SH-SY5Y (cell line): ENCODE measurements at regions not wholly inside any gene's neighbourhood (a gene's known extent, or its start where the extent isn't known, plus 50 kb on each side); places are given as distances from the start of the nearest gene placed in this dataset.

Source experiments
- GATA2 ChIP-seq: IDR thresholded peaks from 2 replicates; pipeline ENCODE4 v1.6.1; 2011; ENCODE audit warnings: mild to moderate bottlenecking, low read depth, low read length
- GATA3 ChIP-seq: IDR thresholded peaks from 2 replicates; pipeline ENCODE4 v1.6.1; 2011; ENCODE audit warnings: low read depth, mild to moderate bottlenecking, low read length, moderate library complexity

DNA sequence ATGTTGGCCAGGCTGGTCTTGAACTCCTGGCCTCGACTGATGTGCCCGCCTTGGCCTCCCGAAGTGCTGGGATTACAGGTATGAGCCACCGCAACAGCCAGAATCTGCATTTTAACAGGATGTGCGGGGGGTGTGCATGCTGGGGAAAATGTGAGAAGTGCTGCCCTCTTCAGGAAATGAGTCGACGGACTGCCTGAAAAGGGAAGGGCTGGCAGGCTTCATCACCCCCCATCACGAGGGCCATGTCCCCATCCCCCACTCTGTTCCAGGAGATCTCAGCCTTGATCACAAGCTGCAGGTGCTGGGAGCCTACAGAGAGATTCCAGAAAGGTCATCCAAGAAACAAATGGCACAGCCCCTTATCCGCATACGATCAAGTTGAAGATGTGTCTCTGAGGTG is 195.3 kb upstream of the RPL38 start:
- TF ChIP-seq GATA3, result no peak
- TF ChIP-seq GATA2, result peak; percentile 46; the same call in 1 of the 2 replicates

DNA sequence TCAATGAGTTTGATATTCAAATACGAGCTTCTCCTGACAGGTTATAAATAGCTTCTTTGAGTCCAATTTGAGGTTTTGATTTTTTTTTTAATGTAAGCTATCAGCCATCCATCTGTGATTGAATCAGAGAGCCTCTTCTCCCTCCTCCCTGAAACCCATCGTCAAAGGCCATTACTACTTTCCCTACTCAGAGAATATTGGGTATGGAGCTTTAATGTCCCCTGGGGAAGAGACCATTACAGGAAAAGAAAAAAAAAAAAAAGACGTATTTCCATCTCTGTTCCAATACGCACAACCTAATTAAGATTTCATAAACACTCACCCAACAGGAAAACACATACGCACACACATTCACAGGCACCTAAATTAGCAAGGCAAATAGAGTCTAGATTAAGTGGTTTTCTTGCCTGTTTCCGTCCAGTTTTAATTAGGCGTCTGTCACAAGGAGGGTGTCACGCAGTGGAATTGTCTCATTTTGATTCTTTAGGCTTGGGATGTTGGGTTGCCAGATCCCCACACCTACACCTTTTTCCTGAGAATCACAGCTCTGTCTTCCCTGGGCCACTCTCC is 194.3 kb upstream of the RPL38 start:
- no peak for TF ChIP-seq GATA3

DNA sequence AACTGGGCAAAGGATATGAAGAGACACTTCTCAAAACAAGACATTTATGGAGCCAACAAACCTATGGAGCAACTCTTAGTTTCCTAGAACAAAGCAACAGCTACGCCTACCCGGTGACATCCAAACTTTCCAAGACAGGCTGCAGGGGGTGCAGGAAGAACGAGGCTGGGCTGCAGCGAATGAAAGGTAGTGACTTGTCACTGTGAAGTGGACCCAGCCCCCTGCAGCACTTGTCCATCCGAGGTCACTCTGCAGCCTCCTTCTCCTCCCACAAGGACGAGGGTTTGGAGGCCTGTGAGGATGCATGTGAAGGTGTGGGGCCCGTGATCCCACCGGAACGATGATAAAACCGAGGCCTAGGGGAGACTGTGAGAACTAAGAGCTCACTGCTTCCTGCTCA is 192.6 kb upstream of the RPL38 start:
- TF ChIP-seq GATA3 (no peak), GATA2 (no peak)

DNA sequence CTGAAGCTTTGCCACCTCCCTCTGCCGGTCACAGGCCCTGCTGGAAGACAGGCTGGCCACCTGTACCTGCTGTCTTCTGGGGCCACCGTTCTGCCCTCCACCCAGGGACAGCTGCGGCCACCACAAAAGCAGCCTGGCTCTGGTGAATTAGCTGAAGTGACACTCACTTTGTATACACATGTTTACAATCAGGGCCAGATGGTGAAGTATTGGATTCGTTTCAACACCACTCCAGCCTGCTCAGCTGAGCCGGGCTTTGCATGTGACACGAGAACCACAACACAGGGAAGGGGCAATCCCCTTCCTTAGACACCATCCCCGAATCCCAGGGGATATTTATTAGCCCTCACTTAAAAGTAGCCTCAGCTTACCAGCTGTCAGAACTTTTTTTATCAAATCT is 191.5 kb upstream of the RPL38 start:
- TF ChIP-seq GATA2, result peak; percentile 28; the same call in 1 of the 2 replicates
- TF ChIP-seq GATA3, result no peak

DNA sequence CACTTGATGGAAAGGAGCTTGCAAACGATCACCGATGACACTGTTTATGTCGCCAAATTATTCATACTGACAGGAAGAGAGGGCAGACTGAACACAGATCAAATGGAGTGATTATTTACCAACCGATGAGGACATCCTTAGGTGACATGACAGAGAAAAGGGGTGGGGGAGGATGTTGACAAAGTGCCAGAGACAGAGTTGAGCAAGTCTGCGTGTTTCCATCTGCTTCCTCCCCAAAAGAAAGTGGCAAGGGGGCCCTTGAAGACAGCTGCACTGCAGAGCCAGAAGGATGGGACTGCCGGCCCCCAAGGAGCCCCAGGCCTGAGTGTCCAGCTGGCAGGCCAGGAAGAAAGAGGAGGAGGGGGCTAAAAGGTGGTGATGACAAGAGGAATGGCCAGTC is 191.0 kb upstream of the RPL38 start:
- no peak for TF ChIP-seq GATA3
- TF ChIP-seq GATA2, result no peak

DNA sequence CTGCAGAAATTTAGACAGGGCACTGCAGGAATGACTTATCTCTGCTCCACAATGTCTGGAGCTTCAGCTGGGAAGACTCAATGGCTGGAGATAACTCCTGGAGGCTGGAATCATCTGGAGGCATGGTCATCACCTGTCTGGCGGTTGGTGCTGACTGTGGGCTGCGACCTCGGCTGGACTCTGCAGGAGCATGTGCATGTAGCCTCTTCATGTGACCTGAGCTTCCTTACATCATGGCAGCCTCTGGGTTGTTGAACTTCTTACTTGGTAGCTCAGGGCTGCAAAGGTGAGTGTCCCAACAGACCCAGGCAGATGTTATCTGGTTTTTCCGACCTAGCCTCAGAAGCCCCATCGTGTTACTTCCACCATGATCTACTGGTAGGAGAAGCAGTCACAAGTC is 188.2 kb upstream of the RPL38 start:
- TF ChIP-seq GATA2 (no peak), GATA3 (no peak)

DNA sequence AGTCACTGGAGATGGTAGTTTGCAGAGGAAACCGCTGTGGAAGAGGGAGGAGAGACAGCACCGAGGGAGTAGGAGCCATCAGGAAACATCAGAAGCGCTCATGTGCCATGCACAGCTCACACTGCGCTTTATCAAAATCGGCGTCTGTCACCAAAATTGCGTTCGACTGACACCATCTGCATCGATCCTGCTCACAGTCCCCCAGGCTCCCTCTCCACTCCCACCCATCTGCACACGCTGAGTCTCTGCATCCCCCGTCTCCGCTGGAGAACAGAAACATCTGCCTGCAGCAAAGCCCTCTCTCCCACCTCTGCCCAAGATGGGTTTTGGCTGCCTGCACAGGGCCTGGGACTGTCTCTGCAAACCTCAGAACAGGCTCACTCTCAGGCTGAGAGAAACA is 187.5 kb upstream of the RPL38 start:
- TF ChIP-seq GATA2, result no peak

DNA sequence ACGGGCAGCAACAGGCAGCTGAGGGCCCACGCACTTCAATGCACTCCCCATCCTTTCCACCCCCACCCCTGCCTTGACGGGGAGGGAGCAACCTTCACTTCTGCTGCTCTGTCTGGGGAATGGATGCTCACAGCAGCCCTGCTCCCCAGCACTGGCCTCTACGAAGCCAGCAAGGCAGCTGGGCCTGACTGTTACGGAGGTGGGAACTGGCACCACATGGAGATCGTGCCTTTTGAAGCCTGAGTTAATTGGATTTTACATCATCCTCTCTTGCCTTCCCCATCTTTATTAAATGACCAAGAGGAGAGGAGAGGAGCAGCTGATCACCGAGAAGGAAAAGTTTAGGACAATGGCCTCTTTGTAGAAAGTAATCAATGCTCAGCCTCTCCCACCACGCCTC is 187.0 kb upstream of the RPL38 start:
- TF ChIP-seq GATA2 (no peak), GATA3 (no peak)

DNA sequence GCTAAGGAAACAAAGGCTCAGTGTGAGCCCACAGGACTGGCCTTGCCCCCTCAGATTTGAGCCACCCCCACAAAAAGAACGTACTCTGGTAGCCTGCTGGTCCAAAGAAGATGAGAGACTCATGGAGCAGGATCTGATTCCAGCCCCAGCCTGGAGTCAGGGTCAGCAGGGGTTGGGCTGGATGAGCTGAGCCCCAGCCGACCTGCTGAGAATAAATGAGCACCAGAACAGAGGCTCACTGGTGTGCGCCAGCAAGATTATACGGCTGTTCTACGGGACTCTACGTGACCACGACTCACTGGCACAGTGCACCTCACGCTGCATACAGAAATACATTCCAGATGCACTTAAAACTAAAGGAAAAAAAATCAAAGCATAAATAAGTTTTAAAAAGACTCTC is 186.0 kb upstream of the RPL38 start:
- TF ChIP-seq GATA3, result no peak
- TF ChIP-seq GATA2, result no peak

DNA sequence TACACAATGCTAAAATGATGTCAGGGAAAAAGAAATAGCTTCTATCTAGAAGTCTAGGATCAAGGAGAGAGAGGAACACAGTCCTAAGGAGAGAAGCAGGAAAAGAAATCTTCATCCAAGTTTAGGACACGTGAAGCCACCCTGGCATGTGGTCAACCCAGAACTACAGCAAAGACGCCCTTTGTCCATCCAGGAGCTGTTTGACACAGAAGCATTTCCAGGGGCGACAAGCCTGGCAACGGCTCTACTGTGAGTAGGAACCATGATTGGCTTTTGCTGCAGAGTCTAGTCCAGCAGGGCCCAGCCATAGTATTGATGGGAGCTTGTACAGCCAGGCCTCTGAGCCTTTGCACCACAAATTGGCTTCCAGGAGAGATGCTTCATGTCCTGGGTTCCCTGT is 185.4 kb upstream of the RPL38 start:
- no peak for TF ChIP-seq GATA3
- TF ChIP-seq GATA2, result no peak

DNA sequence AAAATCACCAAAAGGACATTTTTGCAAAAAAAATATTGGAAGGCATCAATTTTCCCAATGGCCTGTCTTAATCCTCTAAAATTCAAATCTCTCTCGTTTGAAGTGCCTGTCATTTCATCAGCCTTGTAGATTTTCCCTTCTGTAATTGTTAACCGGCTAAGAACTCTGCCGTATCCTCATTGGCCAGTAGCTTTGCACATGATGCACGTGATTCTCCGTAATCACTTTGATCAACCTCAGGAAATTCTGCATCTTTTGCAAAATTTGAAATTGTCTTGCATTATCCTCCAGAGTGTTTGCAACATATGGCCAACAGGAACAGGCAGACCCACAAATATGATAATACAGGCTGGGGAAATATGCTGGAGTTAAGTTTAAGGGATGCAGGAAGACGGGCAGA is 184.2 kb upstream of the RPL38 start:
- TF ChIP-seq GATA2 (no peak), GATA3 (no peak)

DNA sequence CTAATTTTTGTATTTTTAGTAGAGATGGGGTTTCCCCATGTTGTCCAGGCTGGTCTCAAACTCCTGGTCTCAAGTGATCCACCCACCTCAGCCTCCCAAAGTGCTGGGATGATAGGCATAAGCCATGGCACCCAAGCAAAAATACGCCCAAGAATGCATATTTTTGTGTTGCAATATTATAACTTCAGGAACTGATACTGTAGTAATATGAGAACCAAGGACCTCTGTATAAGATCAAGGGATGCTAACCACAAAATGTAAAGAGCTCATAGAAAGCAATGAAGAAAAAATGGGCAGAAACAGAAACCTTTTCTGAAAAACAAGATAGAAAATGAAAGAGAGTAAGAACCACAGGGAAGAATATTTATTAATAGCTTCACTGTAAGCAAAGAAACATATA is 183.6 kb upstream of the RPL38 start:
- no peak for TF ChIP-seq GATA3
- no peak for TF ChIP-seq GATA2

DNA sequence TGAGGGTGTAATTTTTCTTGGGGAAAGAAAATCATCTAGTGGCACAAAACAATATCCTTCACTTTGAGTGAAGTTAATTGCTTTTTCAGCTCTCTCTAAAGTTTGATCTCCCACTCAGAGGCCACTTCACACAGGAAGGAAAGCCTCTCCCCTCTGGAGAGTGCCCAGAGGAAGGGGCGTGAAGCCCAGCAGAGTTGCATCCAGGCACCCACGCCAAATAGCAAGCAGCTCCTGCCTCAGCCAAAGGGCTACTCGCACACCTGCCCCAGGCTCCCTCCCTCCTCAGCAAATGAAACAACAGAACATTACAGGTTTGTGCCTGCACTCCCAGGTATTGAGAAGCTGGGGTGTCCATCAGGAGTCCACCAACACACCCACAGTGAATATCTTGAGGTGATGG is 183.0 kb upstream of the RPL38 start:
- no peak for TF ChIP-seq GATA3
- no peak for TF ChIP-seq GATA2

DNA sequence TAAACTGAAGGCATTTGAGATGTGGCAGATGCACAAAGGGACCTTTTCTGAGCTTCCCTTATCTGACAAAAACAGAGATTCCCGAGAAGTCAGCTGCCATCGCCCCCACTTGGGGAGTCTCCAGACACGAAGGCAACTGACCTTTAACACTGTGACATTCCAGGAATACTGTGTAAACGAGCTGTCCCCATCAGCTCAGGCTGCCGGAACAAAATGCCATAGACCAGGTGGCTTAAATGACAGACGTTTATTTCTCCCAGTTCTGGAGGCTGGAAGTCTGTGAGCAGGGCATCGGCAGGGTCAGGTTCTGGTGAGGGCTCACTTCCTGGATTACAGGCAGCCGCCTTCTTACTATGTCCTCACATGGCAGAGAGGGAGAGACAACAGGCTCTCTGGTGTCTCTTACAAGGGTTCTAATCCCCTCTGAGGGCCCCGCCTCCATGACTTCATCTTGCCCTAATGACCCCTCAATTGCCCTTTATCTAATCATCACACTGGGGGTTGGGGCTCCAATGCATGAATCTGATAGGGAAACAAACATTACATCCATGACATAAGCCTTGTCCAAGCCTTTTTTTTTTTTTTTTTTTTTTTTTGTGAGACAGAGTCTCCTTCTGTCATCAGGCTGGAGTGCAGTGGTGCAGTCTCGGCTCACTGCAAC is 178.5 kb upstream of the RPL38 start:
- TF ChIP-seq GATA2, result no peak
- TF ChIP-seq GATA3, result no peak

DNA sequence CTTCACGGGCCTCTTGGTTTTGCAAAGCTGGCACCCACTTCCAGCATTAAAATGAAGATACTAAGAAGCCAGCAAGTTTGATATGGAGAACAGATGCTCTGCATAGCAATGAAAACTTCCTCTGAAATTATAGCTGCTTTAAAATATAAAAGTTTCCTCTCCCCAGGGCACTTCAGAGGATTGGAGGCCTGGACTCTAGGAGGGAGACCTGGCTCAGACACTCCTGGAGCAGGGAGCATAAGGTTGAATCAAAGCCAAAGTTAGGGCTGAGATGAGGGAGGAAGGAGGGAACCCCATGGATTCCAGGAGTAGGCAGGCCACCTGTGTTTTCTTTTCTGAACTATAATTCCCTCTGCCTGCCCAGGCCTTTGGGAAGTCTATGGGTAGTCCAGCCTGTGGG is 176.0 kb upstream of the RPL38 start:
- TF ChIP-seq GATA2 (no peak), GATA3 (no peak)

DNA sequence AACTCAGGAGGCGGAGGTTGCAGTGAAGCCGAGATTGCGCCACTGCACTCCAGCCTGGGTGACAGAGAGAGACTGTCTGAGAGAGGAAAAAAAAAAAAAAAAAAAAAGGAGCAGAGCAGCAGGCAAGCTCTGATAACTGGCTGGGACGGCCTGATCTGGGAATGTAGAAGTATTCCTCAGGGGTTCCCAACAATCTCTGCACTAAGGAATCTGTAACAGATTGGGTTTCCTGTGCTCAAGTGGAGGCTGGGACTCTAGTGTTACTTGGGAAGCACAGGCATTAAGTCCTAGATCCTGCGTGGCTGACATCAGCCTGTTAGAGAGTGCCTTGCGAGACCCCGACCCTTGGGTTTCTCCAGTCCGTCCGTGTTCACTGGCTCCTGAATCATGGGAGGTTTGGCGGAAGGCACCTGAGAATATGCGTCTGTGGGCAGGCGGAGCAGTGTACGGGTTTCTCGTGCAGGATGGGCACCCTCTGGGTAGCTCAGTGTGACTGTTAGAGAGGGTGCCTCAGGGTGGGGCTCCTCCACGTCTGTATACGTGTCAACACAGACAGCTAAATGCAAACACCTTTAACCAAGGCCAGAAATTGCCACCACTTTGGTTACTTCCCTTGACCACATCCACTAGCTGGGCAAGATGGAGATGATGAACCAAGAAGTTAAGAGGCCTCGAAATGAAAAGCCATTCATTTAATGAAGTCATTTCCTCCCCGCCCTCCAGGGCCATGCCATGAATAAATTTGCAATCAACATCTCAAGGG is 174.9 kb upstream of the RPL38 start:
- TF ChIP-seq GATA3 (no peak), GATA2 (no peak)
